Urinary bladder (tissue), 3 donors: ENCODE measurements at regions not wholly inside any gene's neighbourhood (a gene's known extent, or its start where the extent isn't known, plus 50 kb on each side); places are given as distances from the start of the nearest gene placed in this dataset.

ENCODE experiments used
- DNase-seq: peaks from one replicate; pipeline ENCODE4 v3.0.0-alpha.2; 2015; ENCODE audit errors: extremely low spot score
- H3K27ac ChIP-seq: one replicate; pipeline ENCODE4 v1.5.1; 2013; ENCODE audit warnings: low read depth, mild to moderate bottlenecking, moderate library complexity
- H3K36me3 ChIP-seq: one replicate; pipeline ENCODE4 v1.6.1; 2013; ENCODE audit warnings: mild to moderate bottlenecking, moderate library complexity; ENCODE audit not compliant: insufficient read depth
- H3K4me1 ChIP-seq: one replicate; pipeline ENCODE4 v1.6.1; 2013; ENCODE audit warnings: mild to moderate bottlenecking, moderate library complexity; ENCODE audit not compliant: insufficient read depth
- H3K4me3 ChIP-seq: one replicate; pipeline ENCODE4 v1.5.1; 2013; ENCODE audit warnings: low read depth, low read length
- WGBS: extraction: QIAGEN DNeasy Blood & Tissue Kit; methylation state at CpG from one replicate; pipeline ENCODE4 v1.1.7; 2013; 5-methylcytosine and 5-hydroxymethylcytosine counted together
- donor health status: healthy with polysubstance abuse.
- donor health status: healthy.

DNA sequence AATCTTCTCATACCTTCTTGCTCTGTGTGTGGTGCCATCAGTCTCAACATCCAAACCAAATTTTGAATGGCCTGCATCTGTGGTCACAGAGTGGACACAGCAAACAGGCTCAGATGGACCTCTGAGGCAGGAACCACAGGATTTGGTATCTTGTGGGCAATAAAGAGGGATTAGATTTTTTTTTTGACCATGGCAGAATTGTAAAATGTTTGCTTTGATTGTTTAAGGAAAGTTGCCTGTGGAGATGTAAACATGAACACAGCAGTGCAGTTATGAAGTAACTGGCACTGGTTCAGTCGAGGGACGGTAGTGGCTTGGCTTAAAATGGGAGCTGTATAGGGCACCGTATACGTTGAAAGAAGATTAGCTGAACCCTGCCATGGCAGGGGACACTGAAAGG, 464.7 kb downstream of the SH2D4B start:
- WGBS: 37% methylated on average over 4 of the region's 4 CpGs
- Histone ChIP-seq H3K36me3 (no peaks in the 10 kb centered on the region), H3K4me1 (no peaks in the 10 kb centered on the region), H3K4me3 (no peak overlapping the region), H3K27ac (no peak overlapping the region)
- DNase-seq: no peak

DNA sequence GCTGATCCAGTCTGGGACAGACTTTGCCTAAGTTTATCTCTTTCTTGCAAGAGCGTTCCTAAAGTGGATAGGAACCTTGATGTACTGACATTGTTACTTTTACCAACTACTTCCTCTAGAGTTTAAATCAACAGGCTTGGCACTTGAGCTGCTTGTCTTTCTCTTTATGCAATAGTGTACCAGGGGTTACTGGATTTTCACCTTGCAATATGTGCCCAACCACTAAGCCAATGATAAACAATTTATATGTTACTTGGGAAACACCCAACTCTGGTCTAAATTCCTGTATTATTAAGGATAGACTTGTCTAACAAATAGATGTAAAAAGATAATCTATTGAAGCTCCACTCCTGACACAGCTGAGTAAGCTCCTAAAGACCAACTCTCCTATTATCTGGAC, 470.2 kb downstream of the SH2D4B start:
- H3K36me3 ChIP-seq: no peaks in the 10 kb centered on the region
- H3K4me1 ChIP-seq: no peaks in the 10 kb centered on the region
- H3K27ac ChIP-seq: no peak overlapping the region
- H3K4me3 ChIP-seq: no peak overlapping the region
- no peak for DNase-seq
- 65% methylated on average over 1 of the region's 1 CpG for WGBS

DNA sequence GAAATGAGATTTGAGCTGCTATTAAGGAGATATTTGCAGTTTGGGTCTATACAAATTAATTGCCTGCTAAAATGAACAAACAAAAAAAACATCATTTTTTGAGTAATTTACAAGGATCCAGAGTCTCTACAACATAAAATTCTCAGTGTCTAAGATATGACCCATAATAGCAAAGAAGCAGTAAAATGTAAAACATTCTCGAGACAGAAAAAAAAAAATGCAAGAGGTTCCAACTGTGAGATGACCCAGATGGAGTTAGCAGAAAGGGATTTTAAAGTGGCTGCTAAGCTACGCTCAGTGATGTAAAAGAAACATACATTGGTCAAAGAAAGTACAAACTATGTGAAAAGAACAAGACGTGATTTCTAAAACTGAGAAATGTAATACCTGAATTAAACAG, 471.0 kb downstream of the SH2D4B start:
- Histone ChIP-seq H3K36me3 (no peaks in the 10 kb centered on the region), H3K4me3 (no peak overlapping the region), H3K4me1 (no peaks in the 10 kb centered on the region), H3K27ac (no peak overlapping the region)
- DNase-seq: no peak
- 35% methylated on average over 3 of the region's 3 CpGs for WGBS

DNA sequence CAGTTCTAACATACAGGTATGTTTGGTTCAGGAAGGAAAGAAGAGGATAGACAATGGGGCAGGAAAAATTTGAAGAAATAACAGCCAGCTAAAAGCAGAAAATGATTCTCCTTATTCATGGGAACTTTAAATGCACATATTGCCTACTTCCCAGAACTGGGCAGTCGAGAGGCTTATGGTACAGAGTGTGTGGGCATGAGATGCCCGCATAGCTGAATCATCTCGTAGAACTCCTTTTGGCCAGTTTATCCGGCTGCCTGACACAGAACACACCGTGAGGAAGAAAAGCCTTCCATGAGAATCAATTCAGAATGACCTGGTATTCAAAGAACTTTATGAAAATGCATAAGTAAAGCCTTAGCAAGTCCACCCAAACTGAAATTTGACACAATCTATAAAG, 471.6 kb downstream of the SH2D4B start:
- 91% methylated on average over 5 of the region's 5 CpGs for WGBS
- H3K4me1 ChIP-seq: no peaks in the 10 kb centered on the region
- H3K36me3 ChIP-seq: no peaks in the 10 kb centered on the region
- no peak for DNase-seq
- no peak overlapping the region for H3K27ac ChIP-seq
- H3K4me3 ChIP-seq: no peak overlapping the region

DNA sequence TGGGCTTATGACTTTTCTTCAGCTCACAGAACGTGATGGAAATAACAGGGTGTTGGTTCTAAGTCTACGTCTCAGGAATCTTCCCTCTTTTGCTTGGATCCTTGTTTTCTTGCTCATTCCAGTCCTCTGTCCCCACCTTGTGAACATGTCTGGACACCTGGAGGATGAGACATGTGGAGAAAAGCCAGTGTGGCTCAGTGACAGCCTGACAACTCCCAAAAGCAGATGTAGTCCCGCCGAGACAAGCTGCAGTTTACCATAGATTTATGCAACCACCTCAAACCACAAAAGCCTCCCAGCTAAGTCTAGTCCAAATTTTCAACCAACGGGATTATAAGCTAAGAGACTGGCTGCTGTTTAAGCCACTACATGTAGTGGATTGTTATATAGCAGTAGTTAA, 476.1 kb downstream of the SH2D4B start:
- no peaks in the 10 kb centered on the region for H3K36me3 ChIP-seq
- H3K4me3 ChIP-seq: no peak overlapping the region
- no peaks in the 10 kb centered on the region for H3K4me1 ChIP-seq
- no peak for DNase-seq
- WGBS: 34% methylated on average over 5 of the region's 5 CpGs
- no peak overlapping the region for H3K27ac ChIP-seq

DNA sequence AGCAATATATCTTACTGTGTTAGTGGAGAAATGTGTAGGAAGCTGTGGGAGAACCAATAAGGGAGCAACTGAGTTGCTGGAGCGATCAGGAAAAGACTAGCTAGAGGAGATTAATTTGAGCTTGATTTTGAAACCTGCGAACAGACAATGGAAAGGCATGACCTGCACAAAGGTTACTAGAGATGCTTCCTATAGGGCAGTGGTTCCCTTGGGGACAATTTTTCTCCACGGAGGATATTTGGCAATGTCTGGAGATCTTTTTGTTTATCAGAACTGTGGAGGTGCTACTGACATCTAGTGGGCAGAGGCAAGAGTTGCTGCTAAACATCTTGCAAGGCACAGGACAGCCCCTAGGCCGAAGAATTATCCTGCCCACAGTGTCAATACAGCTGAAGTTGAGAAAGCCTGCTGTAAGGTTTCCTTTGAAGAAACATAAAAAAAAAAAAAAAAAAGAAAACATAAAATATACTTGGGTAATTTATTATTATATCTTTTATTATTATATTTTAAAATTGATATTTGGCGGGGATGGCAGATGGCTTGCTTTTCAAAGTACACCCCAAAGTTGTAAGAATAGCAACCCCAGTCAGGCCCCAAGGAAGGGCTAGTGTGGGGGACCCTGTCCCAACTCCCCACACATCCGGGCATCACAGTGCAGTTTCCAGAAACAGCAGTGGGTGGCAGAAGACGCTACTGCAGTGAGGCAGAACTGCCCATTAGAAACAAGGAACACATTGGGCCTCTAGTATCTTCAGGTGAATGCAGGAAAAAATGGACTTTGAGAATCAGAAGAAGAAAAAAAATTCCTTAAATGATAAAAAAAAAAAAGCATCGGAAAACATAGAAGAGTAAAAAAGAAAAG, 481.6 kb downstream of the SH2D4B start:
- H3K27ac ChIP-seq: no peak overlapping the region
- H3K4me1 ChIP-seq: no peaks in the 10 kb centered on the region
- H3K36me3 ChIP-seq: no peaks in the 10 kb centered on the region
- DNase-seq: no peak
- WGBS: 58% methylated on average over 8 of the region's 8 CpGs
- no peak overlapping the region for H3K4me3 ChIP-seq

DNA sequence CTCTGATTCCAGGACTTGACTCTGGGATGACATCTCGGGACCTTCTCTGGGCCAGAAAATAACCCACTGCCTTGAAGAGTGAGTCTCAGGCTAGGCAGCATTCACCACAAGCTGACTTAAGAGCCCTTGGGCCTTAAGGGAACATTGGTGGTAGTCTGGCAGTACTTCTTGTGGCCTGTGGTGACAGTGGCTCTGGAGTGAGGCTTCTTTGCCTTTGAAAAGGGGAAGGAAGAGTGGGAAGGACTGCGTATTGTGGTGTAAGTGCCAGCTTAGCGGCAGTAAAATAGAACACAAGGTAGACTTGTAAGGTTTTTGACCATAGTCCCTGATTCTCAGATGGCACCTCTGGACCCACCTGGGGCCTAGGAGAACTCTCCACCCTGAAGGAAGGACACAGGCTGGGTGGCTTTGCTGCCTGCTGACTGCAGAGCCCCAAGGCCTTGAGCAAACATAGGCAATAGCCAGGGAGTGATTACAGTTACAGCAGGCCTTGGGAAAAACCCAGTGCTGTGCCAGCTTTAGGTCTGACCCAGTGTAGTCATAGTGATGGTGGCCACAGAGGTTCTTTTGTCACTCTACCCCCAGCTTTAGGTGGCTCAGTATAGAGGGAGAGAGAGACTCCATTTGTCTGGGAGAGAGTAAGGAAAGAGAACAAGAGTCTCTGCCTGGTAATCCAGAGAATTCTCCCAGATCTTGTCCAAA, 483.9 kb downstream of the SH2D4B start:
- no peaks in the 10 kb centered on the region for H3K4me1 ChIP-seq
- H3K36me3 ChIP-seq: no peaks in the 10 kb centered on the region
- no peak overlapping the region for H3K4me3 ChIP-seq
- WGBS: 86% methylated on average over 3 of the region's 3 CpGs
- no peak overlapping the region for H3K27ac ChIP-seq
- no peak for DNase-seq

DNA sequence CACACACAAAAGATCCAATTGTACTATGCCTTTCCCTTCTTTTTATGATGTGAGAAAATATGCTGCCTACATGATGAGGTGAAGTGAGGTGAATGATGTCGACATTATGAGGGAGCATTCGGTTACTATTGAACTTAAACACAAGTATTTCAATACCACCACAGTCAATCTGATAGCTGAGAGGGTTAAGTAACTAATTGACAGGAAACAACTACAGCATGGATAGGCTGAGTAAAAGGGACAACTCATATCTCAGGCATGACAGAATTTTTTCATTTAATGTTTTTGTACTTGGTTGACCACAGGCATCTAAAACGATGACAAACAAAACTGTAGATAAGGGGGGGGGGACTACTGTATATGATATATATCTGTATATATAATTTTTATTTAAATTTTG, 488.9 kb downstream of the SH2D4B start:
- no peak overlapping the region for H3K4me3 ChIP-seq
- no peak overlapping the region for H3K27ac ChIP-seq
- WGBS: 70% methylated on average over 3 of the region's 3 CpGs
- H3K4me1 ChIP-seq: no peaks in the 10 kb centered on the region
- no peak for DNase-seq
- no peaks in the 10 kb centered on the region for H3K36me3 ChIP-seq

DNA sequence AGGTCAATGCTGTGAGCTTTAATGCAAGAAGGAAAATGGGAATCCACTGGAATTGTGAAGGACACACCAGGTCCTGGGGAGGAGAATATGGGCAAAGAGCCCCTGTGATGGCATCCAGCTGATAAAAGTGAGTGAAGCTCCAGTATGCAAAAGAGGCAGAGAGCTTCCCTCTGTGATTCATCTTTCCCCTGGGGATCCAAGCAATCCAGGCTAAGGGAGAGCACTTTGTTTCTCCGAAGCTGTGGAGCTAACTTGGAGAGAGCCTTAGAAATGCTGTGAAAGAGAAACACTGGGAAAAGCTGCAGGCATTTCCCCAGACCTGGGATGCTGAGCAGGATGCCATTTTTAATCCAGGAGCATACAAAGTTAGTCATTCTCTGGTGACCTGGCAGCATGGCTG, 489.5 kb downstream of the SH2D4B start:
- DNase-seq: no peak
- H3K36me3 ChIP-seq: no peaks in the 10 kb centered on the region
- no peak overlapping the region for H3K4me3 ChIP-seq
- H3K4me1 ChIP-seq: no peaks in the 10 kb centered on the region
- H3K27ac ChIP-seq: no peak overlapping the region
- 48% methylated on average over 1 of the region's 1 CpG for WGBS

DNA sequence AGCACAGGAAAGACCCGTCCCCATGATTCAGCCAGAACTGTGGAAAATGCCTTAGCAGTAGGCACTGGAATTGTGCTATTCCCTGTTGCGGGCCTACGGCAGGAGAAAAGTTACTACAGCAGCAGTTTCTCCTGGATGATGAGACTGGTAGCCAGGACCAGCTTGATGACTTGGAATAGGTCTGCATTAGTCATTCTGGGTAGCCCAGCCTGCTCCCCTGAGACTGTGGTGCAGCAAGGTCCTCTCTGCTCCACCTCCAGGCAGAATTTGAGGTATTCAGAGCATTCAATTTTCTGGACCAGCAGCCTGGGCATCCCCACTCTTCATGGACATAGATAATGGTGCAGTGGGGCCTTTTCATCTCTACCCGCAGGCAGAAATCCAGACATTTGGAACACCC, 490.0 kb downstream of the SH2D4B start:
- 93% methylated on average over 4 of the region's 4 CpGs for WGBS
- no peak for DNase-seq

DNA sequence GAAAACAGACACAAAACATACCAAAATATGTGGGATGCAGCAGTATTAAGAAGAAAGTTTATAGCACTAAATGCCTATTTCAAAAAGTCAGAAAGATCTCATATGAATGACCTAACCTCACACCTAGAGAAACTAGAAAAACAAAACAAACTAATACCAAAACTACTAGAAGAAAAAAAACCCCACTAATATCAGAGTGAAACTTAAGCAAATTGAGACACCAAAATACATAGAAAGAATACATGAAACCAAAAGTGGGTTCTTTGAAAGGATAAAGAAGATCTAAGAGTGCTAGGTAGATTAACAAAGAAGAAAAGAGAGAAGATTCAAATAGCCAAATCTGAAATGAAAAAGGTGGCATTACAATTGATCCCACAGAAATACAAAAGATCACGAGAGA, 494.1 kb downstream of the SH2D4B start:
- 92% methylated on average over 1 of the region's 1 CpG for WGBS

More for the DNA sequence above, 490.0 kb downstream of the SH2D4B start:
- Histone ChIP-seq H3K4me1 (no peaks in the 10 kb centered on the region), H3K36me3 (no peaks in the 10 kb centered on the region), H3K27ac (no peak overlapping the region), H3K4me3 (no peak overlapping the region)

DNA sequence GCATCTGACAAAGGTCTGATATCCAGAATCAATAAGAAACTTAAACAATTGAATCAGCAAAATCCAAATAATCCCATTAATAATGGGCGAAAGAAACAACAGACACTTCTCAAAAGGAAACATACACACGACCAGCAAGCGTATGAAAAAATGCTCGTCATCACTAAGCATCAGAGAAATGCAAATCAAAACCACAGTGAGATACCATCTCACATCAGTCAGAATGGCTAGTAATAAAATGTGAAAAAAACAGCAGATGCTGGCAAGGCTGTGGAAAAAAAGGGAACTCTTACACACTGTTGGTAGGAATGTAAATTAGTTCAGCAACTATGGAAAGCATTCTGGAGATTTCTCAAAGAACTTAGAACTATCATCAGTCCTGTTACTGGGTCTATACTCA, 496.7 kb downstream of the SH2D4B start:
- Histone ChIP-seq H3K36me3 (no peaks in the 10 kb centered on the region), H3K27ac (no peak overlapping the region), H3K4me1 (no peaks in the 10 kb centered on the region), H3K4me3 (no peak overlapping the region)
- WGBS: 61% methylated on average over 4 of the region's 4 CpGs
- no peak for DNase-seq

More for the DNA sequence above, 494.1 kb downstream of the SH2D4B start:
- H3K36me3 ChIP-seq: no peaks in the 10 kb centered on the region
- H3K4me3 ChIP-seq: no peak overlapping the region
- no peak overlapping the region for H3K27ac ChIP-seq
- no peak for DNase-seq
- no peaks in the 10 kb centered on the region for H3K4me1 ChIP-seq

DNA sequence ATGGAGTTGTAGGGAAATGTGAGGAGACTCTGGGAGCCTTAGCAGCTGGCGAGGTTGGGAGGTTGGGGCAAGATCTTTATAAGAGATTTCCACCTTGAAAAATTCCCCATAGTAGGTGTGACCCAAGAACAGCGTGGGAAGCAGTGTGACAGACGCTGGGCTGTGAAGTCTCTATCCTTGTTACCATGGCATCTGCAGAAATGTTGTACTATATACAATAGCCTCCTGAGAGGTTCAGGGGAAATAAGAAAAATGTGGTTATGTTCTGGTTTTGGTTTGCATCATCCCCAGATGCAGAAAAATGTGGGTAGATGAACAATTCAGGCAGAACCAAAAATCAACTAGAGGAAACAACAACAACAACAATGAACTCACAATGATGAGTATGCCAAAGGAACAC, 498.6 kb downstream of the SH2D4B start:
- DNase-seq: no peak
- Histone ChIP-seq H3K4me3 (no peak overlapping the region), H3K4me1 (no peaks in the 10 kb centered on the region), H3K36me3 (no peaks in the 10 kb centered on the region), H3K27ac (no peak overlapping the region)
- whole genome bisulfite sequencing: 74% methylated on average over 3 of the region's 3 CpGs

DNA sequence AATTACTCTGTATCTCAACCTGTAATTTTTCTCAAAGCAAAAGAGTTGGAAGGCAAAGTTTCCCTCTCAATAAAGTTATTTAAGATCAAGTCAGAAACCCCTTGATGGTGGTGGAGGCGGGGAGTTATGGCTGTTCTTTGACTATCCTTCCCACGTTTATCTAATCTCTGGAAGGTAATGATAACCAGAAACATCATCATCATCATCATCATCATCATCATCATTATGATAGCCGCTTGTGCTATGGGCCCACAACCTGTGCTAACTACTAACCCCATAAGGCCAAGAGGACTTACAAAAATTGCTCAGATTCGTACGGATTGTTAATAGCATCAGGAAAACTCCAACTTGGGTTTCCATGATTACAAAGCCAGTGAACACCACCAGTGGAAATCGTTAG, 502.3 kb downstream of the SH2D4B start:
- H3K4me3 ChIP-seq: no peak overlapping the region
- H3K4me1 ChIP-seq: no peaks in the 10 kb centered on the region
- H3K27ac ChIP-seq: no peak overlapping the region
- DNase-seq: no peak
- H3K36me3 ChIP-seq: no peaks in the 10 kb centered on the region
- 87% methylated on average over 6 of the region's 6 CpGs for WGBS
